ENCODE measurements at regions not wholly inside any gene's neighbourhood (a gene's known extent, or its start where the extent isn't known, plus 50 kb on each side); places are given as distances from the start of the nearest gene placed in this dataset.

DNA sequence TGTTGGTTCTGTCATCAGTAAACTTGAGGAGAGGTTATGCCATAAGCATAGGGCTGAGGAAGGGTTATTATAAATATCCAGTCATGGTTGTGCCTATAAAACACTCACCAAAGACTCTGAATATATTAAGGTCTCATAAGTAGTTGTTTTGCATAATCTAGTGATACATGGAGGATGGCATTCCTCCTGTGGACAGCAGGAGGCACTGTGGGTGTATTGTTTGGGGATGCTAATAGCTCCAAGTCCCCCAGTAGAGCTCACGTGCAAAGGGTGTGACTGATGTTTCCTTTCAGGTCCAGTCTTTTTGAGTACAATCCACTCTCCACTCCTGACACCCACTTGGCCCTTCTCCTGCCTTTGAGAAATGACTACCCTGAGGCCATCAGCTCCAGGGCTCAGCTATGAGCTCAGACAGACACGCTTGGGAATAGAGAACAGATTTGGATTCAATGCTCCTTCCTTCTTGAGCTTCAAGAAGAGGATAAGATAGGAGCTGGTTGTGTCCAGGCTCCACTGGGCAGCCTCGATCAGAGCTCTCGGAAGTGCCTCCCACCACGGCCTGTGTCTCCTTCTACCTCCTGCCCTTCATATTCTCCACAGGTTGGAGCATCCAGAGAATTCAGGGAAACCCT is 85.2 kb upstream of the IGLL5 start:
- TF ChIP-seq EZH2 (IDR thresholded peaks at IDR 0.05; ENCODE audit: borderline replicate concordance, insufficient read depth, low read depth, low read length, poor library complexity, severe bottlenecking): no peak
- TF ChIP-seq, protein P1, sequence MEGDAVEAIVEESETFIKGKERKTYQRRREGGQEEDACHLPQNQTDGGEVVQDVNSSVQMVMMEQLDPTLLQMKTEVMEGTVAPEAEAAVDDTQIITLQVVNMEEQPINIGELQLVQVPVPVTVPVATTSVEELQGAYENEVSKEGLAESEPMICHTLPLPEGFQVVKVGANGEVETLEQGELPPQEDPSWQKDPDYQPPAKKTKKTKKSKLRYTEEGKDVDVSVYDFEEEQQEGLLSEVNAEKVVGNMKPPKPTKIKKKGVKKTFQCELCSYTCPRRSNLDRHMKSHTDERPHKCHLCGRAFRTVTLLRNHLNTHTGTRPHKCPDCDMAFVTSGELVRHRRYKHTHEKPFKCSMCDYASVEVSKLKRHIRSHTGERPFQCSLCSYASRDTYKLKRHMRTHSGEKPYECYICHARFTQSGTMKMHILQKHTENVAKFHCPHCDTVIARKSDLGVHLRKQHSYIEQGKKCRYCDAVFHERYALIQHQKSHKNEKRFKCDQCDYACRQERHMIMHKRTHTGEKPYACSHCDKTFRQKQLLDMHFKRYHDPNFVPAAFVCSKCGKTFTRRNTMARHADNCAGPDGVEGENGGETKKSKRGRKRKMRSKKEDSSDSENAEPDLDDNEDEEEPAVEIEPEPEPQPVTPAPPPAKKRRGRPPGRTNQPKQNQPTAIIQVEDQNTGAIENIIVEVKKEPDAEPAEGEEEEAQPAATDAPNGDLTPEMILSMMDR (IDR thresholded peaks at IDR 0.05): peak; percentile 41
